DND-41 (cell line): ENCODE measurements at regions not wholly inside any gene's neighbourhood (a gene's known extent, or its start where the extent isn't known, plus 50 kb on each side); places are given as distances from the start of the nearest gene placed in this dataset.

Experiments
- ATAC-seq: fragments of 200-7000 bp; cut with Tn5 transposase; 3 replicates; pipeline ENCODE4 v1.9.1; 2021; ENCODE audit warnings: low read depth; ENCODE audit not compliant: insufficient read depth
- DNase-seq: peaks from one replicate; pipeline ENCODE4 v3.0.0-alpha.2; 2020
- H2AFZ ChIP-seq: 2 replicates; pipeline ENCODE4 v1.6.0; 2012; ENCODE audit warnings: low read depth, low read length
- H3K27ac ChIP-seq: 2 replicates; pipeline ENCODE4 v1.5.1; 2012; ENCODE audit warnings: low read length, inconsistent platforms
- H3K27me3 ChIP-seq: fragments of 200-600 bp; sonication (generic); 2 replicates; pipeline ENCODE4 v1.6.0; 2012; ENCODE audit warnings: low read length, mild to moderate bottlenecking, inconsistent platforms; ENCODE audit not compliant: insufficient read depth, poor library complexity
- H3K36me3 ChIP-seq: 2 replicates; pipeline ENCODE4 v1.5.1; 2012; ENCODE audit warnings: low read length, inconsistent platforms; ENCODE audit not compliant: insufficient read depth
- H3K4me1 ChIP-seq: 2 replicates; pipeline ENCODE4 v1.5.1; 2012; ENCODE audit warnings: mild to moderate bottlenecking, low read length; ENCODE audit not compliant: insufficient read depth
- H3K4me2 ChIP-seq: 2 replicates; pipeline ENCODE4 v1.6.0; 2012; ENCODE audit warnings: mild to moderate bottlenecking, moderate library complexity, low read length, inconsistent platforms; ENCODE audit not compliant: insufficient read depth
- H3K4me3 ChIP-seq, 2 experiments: fragments of 200-600 bp in 1 of 2; shearing (Covaris generic) in 1 of 2; 2 replicates each; pipeline ENCODE4 v1.5.1; 2012 to 2016; ENCODE audit warnings: inconsistent platforms in 2 of 2, low read length in 2 of 2, mild to moderate bottlenecking in 2 of 2, low read depth in 1 of 2, moderate library complexity in 1 of 2
- H3K79me2 ChIP-seq: 2 replicates; pipeline ENCODE4 v1.6.0; 2012; ENCODE audit warnings: low read length, inconsistent platforms; ENCODE audit not compliant: insufficient read depth
- H3K9ac ChIP-seq: 2 replicates; pipeline ENCODE4 v1.6.0; 2012; ENCODE audit warnings: low read depth, mild to moderate bottlenecking, inconsistent platforms, low read length, moderate library complexity
- H3K9me3 ChIP-seq: 2 replicates; pipeline ENCODE4 v1.5.1; 2012; ENCODE audit warnings: low read length, moderate library complexity, mild to moderate bottlenecking, inconsistent platforms; ENCODE audit not compliant: insufficient read depth, severe bottlenecking
- H4K20me1 ChIP-seq: 2 replicates; pipeline ENCODE4 v1.6.0; 2012; ENCODE audit warnings: low read length; ENCODE audit not compliant: insufficient read depth
- EZH2 ChIP-seq: IDR thresholded peaks from 3 replicates; pipeline ENCODE4 v1.6.1; 2012; ENCODE audit warnings: borderline replicate concordance, low read depth, mild to moderate bottlenecking, moderate library complexity, low read length, inconsistent platforms; ENCODE audit not compliant: severe bottlenecking
- TF ChIP-seq, protein P1 (sequence below): IDR thresholded peaks from 2 replicates; pipeline ENCODE4 v1.5.1; 2012; ENCODE audit warnings: borderline replicate concordance, low read length, moderate library complexity, mild to moderate bottlenecking; ENCODE audit not compliant: poor library complexity, severe bottlenecking; ENCODE audit errors: extremely low read depth

DNA sequence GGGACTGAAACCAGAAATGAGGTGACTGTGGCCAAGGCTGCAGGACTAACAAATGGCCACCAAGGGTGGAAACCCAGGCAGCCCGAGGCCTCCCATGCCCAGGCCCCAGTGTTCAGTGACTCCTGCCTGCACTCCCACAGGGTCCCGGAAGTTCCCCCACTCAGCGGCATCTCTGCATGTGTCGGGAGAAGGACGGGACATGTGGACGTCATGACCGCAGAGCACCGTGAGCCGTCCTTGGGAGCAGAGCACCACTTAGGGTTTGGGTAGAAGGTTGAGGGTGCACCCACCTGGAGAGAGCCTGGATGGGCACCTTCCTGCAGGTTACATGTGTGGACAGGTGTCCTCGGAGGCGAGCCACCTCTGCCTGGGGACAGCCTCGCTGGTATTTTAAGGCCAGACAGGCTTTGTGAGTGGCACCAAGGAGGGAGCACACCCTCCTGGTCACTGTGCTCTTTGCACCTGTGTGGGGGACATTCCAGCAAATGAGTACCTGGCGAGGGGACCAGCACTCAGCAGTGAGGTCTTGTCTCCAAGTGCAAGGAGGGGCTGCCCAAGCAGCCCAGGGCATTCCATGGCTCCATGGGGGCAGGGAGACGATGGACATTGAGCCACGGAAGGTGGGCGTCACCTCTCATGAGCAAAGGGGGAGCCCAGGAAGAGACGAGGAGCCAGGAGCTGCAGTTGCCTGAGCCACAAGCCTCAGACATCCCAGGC, 95.3 kb upstream of the TCERG1L start:
- H3K79me2 ChIP-seq = no peaks in the 10 kb centered on the region
- TF ChIP-seq EZH2 = no peak
- TF ChIP-seq, protein P1, sequence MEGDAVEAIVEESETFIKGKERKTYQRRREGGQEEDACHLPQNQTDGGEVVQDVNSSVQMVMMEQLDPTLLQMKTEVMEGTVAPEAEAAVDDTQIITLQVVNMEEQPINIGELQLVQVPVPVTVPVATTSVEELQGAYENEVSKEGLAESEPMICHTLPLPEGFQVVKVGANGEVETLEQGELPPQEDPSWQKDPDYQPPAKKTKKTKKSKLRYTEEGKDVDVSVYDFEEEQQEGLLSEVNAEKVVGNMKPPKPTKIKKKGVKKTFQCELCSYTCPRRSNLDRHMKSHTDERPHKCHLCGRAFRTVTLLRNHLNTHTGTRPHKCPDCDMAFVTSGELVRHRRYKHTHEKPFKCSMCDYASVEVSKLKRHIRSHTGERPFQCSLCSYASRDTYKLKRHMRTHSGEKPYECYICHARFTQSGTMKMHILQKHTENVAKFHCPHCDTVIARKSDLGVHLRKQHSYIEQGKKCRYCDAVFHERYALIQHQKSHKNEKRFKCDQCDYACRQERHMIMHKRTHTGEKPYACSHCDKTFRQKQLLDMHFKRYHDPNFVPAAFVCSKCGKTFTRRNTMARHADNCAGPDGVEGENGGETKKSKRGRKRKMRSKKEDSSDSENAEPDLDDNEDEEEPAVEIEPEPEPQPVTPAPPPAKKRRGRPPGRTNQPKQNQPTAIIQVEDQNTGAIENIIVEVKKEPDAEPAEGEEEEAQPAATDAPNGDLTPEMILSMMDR = no peak
- no peaks in the 10 kb centered on the region for H3K27me3 ChIP-seq
- H3K4me1 ChIP-seq = no peaks in the 10 kb centered on the region
- ATAC-seq (no peak), DNase-seq (no peak)
- H3K9ac ChIP-seq = no peak overlapping the region
- no peaks in the 10 kb centered on the region for H4K20me1 ChIP-seq
- H3K27ac ChIP-seq = no peak overlapping the region
- H3K4me3 ChIP-seq = no peak overlapping the region
- H3K4me2 ChIP-seq = no peak overlapping the region
- no peak overlapping the region for H2AFZ ChIP-seq
- no peaks in the 10 kb centered on the region for H3K36me3 ChIP-seq
- no peaks in the 10 kb centered on the region for H3K9me3 ChIP-seq

DNA sequence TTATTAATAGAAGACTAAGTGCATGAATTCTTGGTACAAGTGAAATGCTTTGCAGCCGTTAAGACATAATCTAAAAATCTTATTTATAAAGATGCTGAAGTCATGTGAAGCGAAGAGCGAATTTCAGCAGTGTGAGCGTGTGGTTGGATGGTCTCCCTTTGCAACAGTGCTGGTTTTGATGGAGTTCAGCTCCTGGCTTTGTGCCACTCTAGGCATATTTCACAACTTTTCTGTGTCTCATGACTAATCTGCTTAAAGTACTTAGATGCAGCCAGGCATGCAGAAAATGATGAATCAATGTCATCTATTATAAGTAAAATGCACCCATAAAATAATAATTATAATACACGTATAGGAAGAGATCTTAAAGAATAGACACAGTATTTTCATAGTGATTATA, 107.2 kb upstream of the TCERG1L start:
- no peak overlapping the region for H3K9ac ChIP-seq
- ATAC-seq = no peak

GRCh38 chr10:131419797-131420196, 108.3 kb upstream of the TCERG1L start:
- Histone ChIP-seq H3K79me2 (no peaks in the 10 kb centered on the region), H4K20me1 (no peaks in the 10 kb centered on the region), H3K9me3 (no peaks in the 10 kb centered on the region), H3K27ac (no peak overlapping the region), H3K4me2 (no peak overlapping the region), H3K36me3 (no peaks in the 10 kb centered on the region), H3K9ac (no peak overlapping the region), H2AFZ (no peak overlapping the region), H3K4me3 (no peak overlapping the region), H3K27me3 (no peaks in the 10 kb centered on the region), H3K4me1 (no peaks in the 10 kb centered on the region)
- no peak for DNase-seq
- no peak for TF ChIP-seq EZH2
- TF ChIP-seq, protein P1 = no peak
- ATAC-seq = no peak

More for the DNA sequence above, 107.2 kb upstream of the TCERG1L start:
- Histone ChIP-seq H3K27ac (no peak overlapping the region), H3K79me2 (no peaks in the 10 kb centered on the region), H3K4me3 (no peak overlapping the region), H3K4me1 (no peaks in the 10 kb centered on the region), H4K20me1 (no peaks in the 10 kb centered on the region), H2AFZ (no peak overlapping the region), H3K9me3 (no peaks in the 10 kb centered on the region), H3K36me3 (no peaks in the 10 kb centered on the region), H3K27me3 (no peaks in the 10 kb centered on the region), H3K4me2 (no peak overlapping the region)
- DNase-seq = no peak
- TF ChIP-seq, protein P1 = no peak
- no peak for TF ChIP-seq EZH2
